DND-41 (cell line): ENCODE measurements at regions not wholly inside any gene's neighbourhood (a gene's known extent, or its start where the extent isn't known, plus 50 kb on each side); places are given as distances from the start of the nearest gene placed in this dataset.

ENCODE experiments used
- EZH2 ChIP-seq: IDR thresholded peaks from 3 replicates; pipeline ENCODE4 v1.6.1; 2012; ENCODE audit warnings: borderline replicate concordance, low read depth, mild to moderate bottlenecking, moderate library complexity, low read length, inconsistent platforms; ENCODE audit not compliant: severe bottlenecking
- TF ChIP-seq, protein P1 (sequence below): IDR thresholded peaks from 2 replicates; pipeline ENCODE4 v1.5.1; 2012; ENCODE audit warnings: borderline replicate concordance, low read length, moderate library complexity, mild to moderate bottlenecking; ENCODE audit not compliant: poor library complexity, severe bottlenecking; ENCODE audit errors: extremely low read depth

DNA sequence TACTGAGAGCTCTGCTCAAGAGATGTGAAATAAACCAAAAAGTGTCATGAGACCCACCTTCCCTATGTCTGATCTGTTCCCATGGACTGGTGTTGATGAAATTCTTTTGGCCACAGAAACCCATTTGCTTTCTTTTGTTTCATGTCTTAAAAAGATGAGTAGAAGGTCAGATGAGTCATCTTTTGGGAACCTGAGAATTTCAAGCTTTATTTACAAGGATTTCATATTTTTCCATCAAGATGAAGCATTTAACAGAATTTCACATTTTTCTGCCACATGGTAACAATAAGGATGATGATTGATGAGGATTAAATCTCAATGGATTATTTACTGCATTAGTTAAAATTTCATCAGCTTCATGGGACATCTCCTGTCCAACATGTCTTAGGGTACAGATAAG lies 337.8 kb downstream of the DEPDC1B start:
- TF ChIP-seq, protein P1, sequence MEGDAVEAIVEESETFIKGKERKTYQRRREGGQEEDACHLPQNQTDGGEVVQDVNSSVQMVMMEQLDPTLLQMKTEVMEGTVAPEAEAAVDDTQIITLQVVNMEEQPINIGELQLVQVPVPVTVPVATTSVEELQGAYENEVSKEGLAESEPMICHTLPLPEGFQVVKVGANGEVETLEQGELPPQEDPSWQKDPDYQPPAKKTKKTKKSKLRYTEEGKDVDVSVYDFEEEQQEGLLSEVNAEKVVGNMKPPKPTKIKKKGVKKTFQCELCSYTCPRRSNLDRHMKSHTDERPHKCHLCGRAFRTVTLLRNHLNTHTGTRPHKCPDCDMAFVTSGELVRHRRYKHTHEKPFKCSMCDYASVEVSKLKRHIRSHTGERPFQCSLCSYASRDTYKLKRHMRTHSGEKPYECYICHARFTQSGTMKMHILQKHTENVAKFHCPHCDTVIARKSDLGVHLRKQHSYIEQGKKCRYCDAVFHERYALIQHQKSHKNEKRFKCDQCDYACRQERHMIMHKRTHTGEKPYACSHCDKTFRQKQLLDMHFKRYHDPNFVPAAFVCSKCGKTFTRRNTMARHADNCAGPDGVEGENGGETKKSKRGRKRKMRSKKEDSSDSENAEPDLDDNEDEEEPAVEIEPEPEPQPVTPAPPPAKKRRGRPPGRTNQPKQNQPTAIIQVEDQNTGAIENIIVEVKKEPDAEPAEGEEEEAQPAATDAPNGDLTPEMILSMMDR: no peak
- TF ChIP-seq EZH2: no peak
